NOMO-1 treated with DMSO at 0.1 percent for 48 hours (cell line): ENCODE measurements at regions not wholly inside any gene's neighbourhood (a gene's known extent, or its start where the extent isn't known, plus 50 kb on each side); places are given as distances from the start of the nearest gene placed in this dataset.
"Not testable (repeated sequence)": the region's sequence is repeated elsewhere in the genome, so short reads cannot be mapped to it uniquely, and the experiment has no call there.

Experiments used
- DNase-seq: peaks from one replicate; lab custom pipeline; 2025; ENCODE audit not compliant: unreplicated experiment; lab: John Stamatoyannopoulos, UW

DNA sequence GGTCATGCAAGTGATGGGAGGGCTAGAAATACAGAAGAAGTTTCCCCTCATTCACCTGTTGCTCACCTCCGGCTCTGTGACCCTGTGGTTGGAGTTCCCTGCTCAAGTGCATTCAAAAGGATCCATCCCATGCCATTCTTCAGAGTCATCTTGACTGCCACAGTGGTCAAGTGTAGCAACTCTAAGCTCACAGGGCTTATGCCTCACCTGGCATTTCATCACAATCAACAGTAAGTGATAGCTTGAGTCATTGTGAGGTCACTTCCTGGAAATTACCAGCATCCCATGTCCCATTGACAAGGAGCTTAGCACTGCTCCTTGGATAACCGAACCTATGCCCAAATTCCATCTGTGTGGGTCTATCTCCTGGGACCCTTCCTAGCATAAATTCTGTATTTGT, 55.6 kb downstream of the OR4C45 start:
- DNase-seq, result no peak

DNA sequence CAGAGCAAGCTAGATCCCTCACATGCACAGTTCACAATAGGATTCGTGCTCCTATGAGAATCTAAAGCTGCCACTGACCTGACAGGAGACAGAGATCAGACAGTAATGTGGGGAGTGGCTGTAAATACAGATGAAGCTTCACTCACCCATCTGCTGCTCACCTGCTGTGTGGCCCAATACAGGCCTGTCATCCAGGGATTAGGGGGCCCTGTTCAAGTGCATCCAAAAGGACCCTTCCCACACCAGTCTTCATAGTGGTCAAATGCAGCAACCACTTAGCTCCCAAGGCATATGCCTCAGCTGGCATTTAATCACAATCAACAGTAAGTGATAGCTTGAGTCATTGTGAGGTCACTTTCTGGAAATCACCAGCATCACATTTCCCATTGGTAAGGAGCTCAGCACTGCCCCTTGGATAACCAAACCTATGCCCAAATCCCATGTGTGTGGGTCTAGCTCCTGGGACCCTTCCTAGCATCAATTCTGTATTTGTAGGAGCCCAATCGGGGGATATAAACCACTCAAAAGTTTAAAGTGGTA, 65.6 kb downstream of the OR4C45 start:
- no peak for DNase-seq

GRCh38 chr11:50102916-50103315, 70.2 kb downstream of the OR4C45 start:
- DNase-seq, result no peak

DNA sequence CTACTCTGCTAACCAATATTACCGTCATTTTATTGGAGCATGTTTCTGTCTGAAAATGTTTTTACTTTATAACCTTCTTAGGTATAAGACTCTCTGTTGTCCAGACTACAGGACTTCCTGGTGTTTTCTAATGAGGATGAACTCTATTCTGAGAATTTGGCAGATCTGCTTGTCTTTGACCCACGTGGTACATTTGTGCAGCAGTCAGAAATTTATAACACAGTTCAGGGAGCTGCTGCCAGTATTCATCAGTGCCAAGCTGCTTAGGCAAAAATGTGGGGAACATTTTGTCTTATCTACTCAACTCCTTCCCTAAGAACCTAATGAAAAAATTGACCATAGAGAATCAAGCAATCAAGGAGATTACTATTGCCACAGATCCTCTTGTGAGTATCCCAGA, 108.0 kb downstream of the OR4C45 start:
- not testable (repeated sequence) for DNase-seq

- not testable (repeated sequence) for DNase-seq
Measured at GRCh38 chr11:50146308-50146707, 113.6 kb downstream of the OR4C45 start.

DNA sequence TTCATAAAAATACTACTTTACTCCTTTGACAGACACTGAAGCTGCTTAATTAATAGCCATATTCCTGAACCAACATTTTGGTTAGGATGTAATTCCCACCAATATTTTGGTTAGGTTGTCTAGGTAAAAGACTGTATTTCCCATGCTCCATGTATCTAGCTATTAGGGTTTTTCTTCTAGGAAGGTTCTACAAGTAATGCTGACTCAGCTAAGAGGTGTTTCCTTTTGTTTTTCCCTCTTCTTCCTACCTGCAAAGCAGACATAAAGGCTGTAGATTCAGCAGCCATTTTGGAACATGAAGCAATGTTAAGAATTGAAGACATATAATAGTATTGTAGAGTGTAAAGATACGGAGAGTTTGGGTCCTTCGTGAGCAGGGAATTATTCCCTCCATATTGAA, 115.3 kb downstream of the OR4C45 start:
- DNase-seq, result not testable (repeated sequence)

DNA sequence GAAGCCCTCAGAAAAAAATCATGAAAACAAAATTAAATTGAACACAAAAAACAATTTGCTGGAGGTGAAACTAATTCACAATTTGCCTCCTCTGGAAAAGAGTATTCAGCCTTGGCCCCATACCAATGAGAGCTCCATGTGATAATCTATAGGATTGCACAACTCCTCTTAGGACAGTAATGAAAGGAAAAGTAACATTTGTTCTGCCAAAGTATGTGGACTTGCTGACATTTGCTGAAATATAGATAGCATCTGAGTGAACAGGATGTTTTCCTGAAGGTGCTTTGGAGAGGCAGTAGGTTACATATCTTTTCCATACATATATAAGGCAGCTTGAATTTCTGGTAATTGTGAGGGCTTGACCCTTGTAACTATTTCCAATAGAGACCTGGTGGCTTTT, 122.8 kb downstream of the OR4C45 start:
- DNase-seq, result no peak

- DNase-seq, result no peak
Measured at GRCh38 chr11:50164050-50164449, 131.4 kb downstream of the OR4C45 start.

DNA sequence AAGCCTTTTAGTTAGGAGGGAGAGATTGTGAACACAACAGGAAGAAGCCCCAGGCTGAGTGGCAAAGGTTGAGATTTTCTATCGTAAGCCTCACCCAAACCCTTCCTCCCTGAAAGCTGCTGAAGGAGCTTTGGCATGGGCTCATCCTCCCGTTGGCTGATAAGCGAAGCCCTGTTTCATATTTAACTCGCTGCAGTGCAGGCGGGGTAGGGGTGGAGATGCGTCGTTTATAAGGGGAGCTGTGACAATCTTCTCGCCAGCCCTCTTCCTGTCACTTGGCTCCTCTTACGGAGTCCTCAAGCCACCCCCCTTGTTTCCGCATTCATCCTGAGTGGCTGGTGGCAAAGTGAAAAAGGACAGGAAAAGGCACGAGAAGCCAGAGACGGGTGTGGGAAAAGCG, 137.0 kb downstream of the OR4C45 start:
- DNase-seq, result no peak

DNA sequence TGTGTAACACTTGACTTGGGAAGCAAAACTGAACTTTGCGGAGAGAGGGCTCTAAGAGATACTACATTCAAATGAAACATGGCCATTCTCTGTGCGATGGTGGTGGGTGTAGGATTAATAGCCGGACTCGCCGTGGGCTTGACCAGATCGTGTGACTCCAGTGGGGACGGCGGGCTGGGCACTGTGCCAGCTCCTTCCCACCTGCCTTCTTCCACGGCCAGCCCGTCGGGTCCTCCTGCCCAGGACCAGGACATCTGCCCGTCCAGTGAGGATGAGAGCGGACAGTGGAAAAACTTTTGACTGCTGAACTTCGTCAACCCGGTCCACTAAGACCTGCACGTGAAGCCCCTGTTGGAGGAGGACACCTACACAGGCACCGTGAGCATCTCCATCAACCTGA, 137.4 kb downstream of the OR4C45 start:
- no peak for DNase-seq

DNA sequence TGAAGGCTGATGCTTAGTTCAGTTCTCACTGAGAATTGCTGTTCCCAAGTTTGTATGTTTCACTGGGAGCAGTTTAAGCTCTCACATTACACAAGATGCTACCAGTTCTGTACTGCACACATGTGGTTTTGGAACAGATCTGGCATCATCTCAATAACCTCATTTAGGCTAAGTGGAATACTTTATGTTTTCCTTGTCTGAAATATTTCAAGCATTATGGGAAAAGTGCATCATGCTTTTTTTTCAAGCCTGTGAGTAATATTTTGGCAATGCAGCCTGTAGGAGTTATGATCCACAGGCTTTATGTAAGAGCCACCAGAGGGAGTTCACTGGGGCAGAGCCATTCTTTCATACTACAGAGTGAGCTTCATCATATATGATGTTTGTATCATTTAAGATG, 141.5 kb downstream of the OR4C45 start:
- peak; percentile 52 for DNase-seq

DNA sequence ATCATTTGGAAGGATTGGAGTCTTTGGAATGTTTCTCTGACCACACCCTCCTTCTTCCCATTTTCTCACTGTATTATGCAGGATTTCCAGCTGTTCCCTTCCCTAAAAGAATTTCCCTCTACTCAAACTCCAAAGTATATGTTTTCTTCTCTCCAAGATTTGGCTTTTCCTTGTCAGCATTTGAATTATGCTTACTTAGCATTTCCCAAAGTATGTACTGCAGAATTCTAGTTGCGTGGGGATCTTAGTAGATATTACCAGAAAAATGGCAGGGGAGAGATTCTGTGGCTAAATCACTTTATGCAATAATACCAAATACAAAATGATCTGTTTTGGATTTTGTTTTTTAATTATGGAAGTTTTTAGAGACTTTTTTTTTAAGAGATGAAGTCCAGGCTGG, 142.3 kb downstream of the OR4C45 start:
- DNase-seq, result peak; percentile 22

GRCh38 chr11:50178737-50179136, 146.1 kb downstream of the OR4C45 start:
- DNase-seq, result peak; percentile 29

DNA sequence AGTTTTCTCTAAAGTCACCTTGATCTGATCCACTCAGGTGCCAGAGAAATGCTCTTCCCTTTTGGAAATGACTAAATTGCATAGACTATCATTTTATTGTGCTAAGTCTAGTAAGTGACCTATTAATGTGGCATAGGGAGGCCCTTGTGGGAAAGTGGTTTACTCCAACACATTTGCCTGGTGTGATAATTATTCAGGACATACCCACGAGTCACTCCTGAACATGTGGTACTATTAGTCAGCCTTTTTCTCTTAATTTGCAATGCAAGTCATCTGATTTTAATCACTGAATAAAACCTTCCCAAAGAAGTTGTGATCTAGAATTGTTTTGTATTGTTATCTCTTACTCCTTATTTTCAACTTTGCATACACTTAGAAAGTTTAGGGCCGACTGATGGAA, 148.7 kb downstream of the OR4C45 start:
- DNase-seq, result no peak

- no peak for DNase-seq
Measured at GRCh38 chr11:50182486-50182885, 149.8 kb downstream of the OR4C45 start.

- DNase-seq, result not testable (repeated sequence)
Measured at GRCh38 chr11:50183170-50183569, 150.5 kb downstream of the OR4C45 start.

DNA sequence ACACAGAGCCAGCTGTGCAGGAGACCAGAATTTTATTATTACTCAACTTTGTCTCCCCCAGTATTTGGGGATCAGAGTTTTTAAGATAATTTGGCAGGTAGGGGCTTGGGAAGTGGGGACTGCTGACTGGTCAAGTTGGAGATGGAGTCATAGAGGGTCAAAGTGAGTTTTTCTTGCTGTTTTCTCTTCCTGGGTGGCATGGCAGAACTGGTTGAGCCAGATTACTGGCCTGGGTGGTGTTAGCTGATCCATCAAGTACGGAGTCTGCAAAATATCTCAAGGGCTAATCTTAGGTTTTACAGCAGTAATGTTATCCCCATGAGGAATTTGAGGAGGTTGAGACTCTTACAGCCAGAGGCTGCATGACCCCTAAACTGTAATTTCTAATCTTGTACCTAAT, 153.5 kb downstream of the OR4C45 start:
- no peak for DNase-seq

DNA sequence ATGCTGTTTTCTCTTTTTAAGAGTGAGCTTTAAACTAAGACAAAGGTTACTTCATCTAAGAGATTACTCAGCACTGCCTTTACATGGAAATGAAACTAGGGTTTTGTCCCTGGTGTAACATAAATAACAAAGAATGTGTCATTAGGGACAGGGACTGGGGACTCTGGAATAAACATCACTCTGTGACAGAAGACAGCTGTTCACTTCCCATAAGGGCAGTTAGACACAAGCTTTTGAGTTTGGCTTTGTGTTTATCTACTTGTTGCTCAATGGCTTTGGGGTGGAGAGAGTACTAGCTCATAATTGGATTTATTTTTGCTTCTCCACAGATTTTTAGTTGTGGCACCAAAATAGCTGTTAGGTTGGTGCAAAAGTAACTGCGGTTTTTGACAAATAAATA, 154.5 kb downstream of the OR4C45 start:
- DNase-seq, result peak; percentile 96

DNA sequence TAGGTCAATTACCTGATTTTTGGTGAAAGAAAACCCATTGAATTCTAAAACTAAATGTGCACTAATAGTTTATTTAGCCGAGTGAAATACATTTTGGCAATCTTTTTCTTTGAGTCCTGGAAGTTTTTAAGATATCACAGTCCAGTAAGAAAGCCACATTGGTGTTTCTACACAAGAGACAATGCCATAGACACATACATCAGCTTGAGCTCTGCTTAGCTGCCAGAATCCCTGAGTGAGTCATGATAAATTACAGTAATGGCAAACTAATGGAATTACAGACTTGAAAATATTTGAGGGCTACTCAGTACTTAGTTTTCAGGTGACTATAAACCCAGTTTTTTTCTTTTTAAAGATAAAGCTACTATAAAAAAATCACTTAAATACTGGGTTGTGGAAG, 155.4 kb downstream of the OR4C45 start:
- no peak for DNase-seq

DNA sequence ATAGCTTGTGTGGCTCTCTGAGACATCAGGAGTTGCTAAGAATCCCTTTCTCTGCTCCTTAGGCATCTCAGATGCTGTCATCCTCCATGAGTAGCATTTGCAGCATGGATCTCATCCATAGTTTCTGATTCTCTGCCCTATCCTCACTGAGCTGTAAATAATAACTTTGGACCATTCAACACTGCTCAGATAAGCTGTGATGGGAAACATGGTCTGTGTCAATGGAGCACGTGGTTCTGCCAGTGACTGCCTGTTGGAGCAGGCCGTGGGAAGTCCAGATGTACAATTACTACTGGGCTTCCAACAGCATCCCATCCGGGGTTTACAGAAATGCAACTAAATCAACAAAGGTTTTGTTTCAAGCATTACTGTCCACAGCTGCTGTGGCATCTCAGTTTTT, 160.1 kb downstream of the OR4C45 start:
- DNase-seq, result no peak

DNA sequence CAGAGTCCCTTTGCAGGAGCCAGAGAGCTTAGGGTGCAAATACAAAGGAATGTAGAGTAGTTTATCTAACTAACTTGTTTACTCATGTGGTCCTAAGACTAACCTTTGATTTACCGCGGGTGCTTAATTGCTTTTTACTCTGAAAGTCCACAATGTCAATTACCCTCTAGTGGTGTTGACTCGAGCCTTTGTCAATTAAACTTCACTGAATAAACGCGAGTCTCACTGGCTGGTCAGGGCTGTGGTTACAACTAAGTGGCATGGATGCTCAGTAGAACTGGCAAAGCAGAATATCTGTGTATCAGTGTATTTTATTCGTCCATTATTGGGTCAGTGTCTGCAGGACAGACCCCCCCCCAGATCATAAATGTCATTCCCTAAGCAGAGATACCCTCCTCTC, 181.7 kb downstream of the OR4C45 start:
- DNase-seq, result no peak

- DNase-seq, result no peak
Measured at GRCh38 chr11:50220651-50221050, 188.0 kb downstream of the OR4C45 start.

- DNase-seq, result not testable (repeated sequence)
Measured at GRCh38 chr11:50238368-50238767, 205.7 kb downstream of the OR4C45 start.

GRCh38 chr11:50246183-50246582, 213.5 kb downstream of the OR4C45 start:
- no peak for DNase-seq
